ENCODE measurements at regions not wholly inside any gene's neighbourhood (a gene's known extent, or its start where the extent isn't known, plus 50 kb on each side); places are given as distances from the start of the nearest gene placed in this dataset.

- no peak overlapping the region for H4K8ac ChIP-seq (ENCODE audit: low read depth, low read length)
- H3K9ac ChIP-seq (ENCODE audit: low read length) = no peak overlapping the region
- no peak for DNase-seq
- no peak overlapping the region for H2BK5ac ChIP-seq (ENCODE audit: low read length)
- no peak overlapping the region for H3K56ac ChIP-seq (ENCODE audit: low read length)
- H3K27me3 ChIP-seq (ENCODE audit: insufficient read depth, low read length, poor library complexity) = no peaks in the 10 kb centered on the region
- H3K4ac ChIP-seq (ENCODE audit: low read depth, low read length) = no peak overlapping the region
- H2AK5ac ChIP-seq (ENCODE audit: low read length) = no peak overlapping the region
- H3K79me2 ChIP-seq (ENCODE audit: control insufficient read depth, insufficient read depth, low read length) = no peaks in the 10 kb centered on the region
- no CpG with 5 or more reads among the region's 2 CpGs for WGBS (ENCODE audit: extremely low coverage, insufficient coverage, low lambda C conversion rate)
- no peaks in the 10 kb centered on the region for H3K36me3 ChIP-seq (ENCODE audit: control insufficient read depth, insufficient read depth, low read length)
- peaks cover 2% of the 10 kb centered on the region for H3K4me1 ChIP-seq (ENCODE audit: control insufficient read depth, low read depth, low read length)
- no peak overlapping the region for H3K4me2 ChIP-seq (ENCODE audit: low read length)
- H3K79me1 ChIP-seq (ENCODE audit: low read length) = no peaks in the 10 kb centered on the region
- H3K18ac ChIP-seq (ENCODE audit: low read length) = no peak overlapping the region
- H3K23ac ChIP-seq (ENCODE audit: low read length) = no peak overlapping the region
- H2BK15ac ChIP-seq (replicated peaks; ENCODE audit: low read depth) = no peak overlapping the region
- H4K5ac ChIP-seq (ENCODE audit: low read length) = no peak overlapping the region
- H2BK120ac ChIP-seq (ENCODE audit: low read depth, low read length) = no peak overlapping the region
- no peak overlapping the region for H3K4me3 ChIP-seq (ENCODE audit: low read length)
- no peak overlapping the region for H3K27ac ChIP-seq (ENCODE audit: low read depth, low read length)
Observed at GRCh38 chr2:85959826-85960225, 71.0 kb upstream of the ST3GAL5 start.

GRCh38 chr2:85959185-85959584 is 70.4 kb upstream of the ST3GAL5 start:
- Histone ChIP-seq H3K79me1 (ENCODE audit: low read length) (no peaks in the 10 kb centered on the region), H3K4me2 (ENCODE audit: low read length) (no peak overlapping the region), H3K4ac (ENCODE audit: low read depth, low read length) (no peak overlapping the region), H3K4me3 (ENCODE audit: low read length) (no peak overlapping the region), H4K5ac (ENCODE audit: low read length) (no peak overlapping the region), H3K18ac (ENCODE audit: low read length) (no peak overlapping the region), H3K4me1 (ENCODE audit: control insufficient read depth, low read depth, low read length) (peaks cover 2% of the 10 kb centered on the region), H3K36me3 (ENCODE audit: control insufficient read depth, insufficient read depth, low read length) (no peaks in the 10 kb centered on the region), H3K23ac (ENCODE audit: low read length) (no peak overlapping the region), H3K79me2 (ENCODE audit: control insufficient read depth, insufficient read depth, low read length) (no peaks in the 10 kb centered on the region), H3K27me3 (ENCODE audit: insufficient read depth, low read length, poor library complexity) (no peaks in the 10 kb centered on the region), H2AK5ac (ENCODE audit: low read length) (no peak overlapping the region), H3K9ac (ENCODE audit: low read length) (no peak overlapping the region), H2BK120ac (ENCODE audit: low read depth, low read length) (no peak overlapping the region), H2BK15ac (replicated peaks; ENCODE audit: low read depth) (no peak overlapping the region), H3K27ac (ENCODE audit: low read depth, low read length) (no peak overlapping the region), H4K8ac (ENCODE audit: low read depth, low read length) (no peak overlapping the region), H3K56ac (ENCODE audit: low read length) (no peak overlapping the region), H2BK5ac (ENCODE audit: low read length) (no peak overlapping the region)
- no CpG with 5 or more reads among the region's 5 CpGs for WGBS (ENCODE audit: extremely low coverage, insufficient coverage, low lambda C conversion rate)
- no peak for DNase-seq

DNA sequence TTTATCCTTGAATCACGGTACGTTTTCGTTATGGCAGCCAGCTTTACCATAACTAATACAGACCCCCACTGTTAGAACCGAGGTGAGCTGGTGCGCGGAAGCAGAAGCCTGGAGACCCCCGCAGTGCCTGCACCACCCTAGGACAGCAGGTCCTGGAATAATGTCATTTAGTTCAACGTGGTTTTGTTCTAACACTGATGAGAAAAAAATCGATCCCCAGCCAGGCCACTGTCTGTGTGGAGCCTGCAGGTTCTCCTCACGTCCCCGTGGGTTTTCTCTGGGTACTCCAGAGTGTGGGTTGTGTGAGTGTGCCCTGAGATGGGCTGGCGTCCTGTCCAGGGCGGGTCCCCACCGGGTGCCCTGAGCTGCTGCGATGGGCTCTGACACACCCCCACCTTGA is 69.9 kb upstream of the ST3GAL5 start:
- Histone ChIP-seq H2BK5ac (ENCODE audit: low read length) (no peak overlapping the region), H3K4me2 (ENCODE audit: low read length) (no peak overlapping the region), H3K18ac (ENCODE audit: low read length) (no peak overlapping the region), H3K4me3 (ENCODE audit: low read length) (no peak overlapping the region), H4K5ac (ENCODE audit: low read length) (no peak overlapping the region), H3K9ac (ENCODE audit: low read length) (no peak overlapping the region), H3K56ac (ENCODE audit: low read length) (no peak overlapping the region), H3K4ac (ENCODE audit: low read depth, low read length) (no peak overlapping the region), H3K36me3 (ENCODE audit: control insufficient read depth, insufficient read depth, low read length) (no peaks in the 10 kb centered on the region), H3K79me2 (ENCODE audit: control insufficient read depth, insufficient read depth, low read length) (no peaks in the 10 kb centered on the region), H4K8ac (ENCODE audit: low read depth, low read length) (no peak overlapping the region), H2BK120ac (ENCODE audit: low read depth, low read length) (no peak overlapping the region), H3K27me3 (ENCODE audit: insufficient read depth, low read length, poor library complexity) (no peaks in the 10 kb centered on the region), H3K27ac (ENCODE audit: low read depth, low read length) (no peak overlapping the region), H2AK5ac (ENCODE audit: low read length) (no peak overlapping the region), H3K79me1 (ENCODE audit: low read length) (no peaks in the 10 kb centered on the region), H2BK15ac (replicated peaks; ENCODE audit: low read depth) (no peak overlapping the region), H3K23ac (ENCODE audit: low read length) (no peak overlapping the region), H3K4me1 (ENCODE audit: control insufficient read depth, low read depth, low read length) (peaks cover 2% of the 10 kb centered on the region)
- WGBS (ENCODE audit: extremely low coverage, insufficient coverage, low lambda C conversion rate) = no CpG with 5 or more reads among the region's 15 CpGs
- DNase-seq = no peak

DNA sequence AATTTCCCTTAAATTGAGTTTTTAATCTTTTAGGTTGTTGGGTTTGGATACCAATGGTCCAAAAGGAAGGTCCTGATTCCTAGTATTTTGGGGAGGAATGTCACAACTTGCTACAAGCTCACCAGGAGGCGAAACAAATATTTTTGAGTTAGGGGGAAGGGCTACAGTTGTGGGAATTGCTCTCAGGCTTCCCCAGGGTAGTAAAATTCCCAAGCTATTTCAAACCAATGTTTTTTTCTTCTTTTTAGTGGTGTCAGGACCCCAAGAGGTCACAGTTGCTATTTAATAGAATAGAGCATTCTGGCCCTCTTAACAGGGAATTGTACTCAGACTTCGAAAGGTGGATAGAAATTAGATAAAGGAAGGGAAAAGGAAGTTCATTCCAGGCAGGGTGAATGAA is 68.5 kb upstream of the ST3GAL5 start:
- WGBS (ENCODE audit: extremely low coverage, insufficient coverage, low lambda C conversion rate) = no CpG with 5 or more reads among the region's 2 CpGs
- H3K18ac ChIP-seq (ENCODE audit: low read length) = no peak overlapping the region
- no peak overlapping the region for H2BK120ac ChIP-seq (ENCODE audit: low read depth, low read length)
- H3K4me1 ChIP-seq (ENCODE audit: control insufficient read depth, low read depth, low read length) = peaks cover 3% of the 10 kb centered on the region
- H2BK5ac ChIP-seq (ENCODE audit: low read length) = no peak overlapping the region
- no peak overlapping the region for H4K5ac ChIP-seq (ENCODE audit: low read length)
- H3K79me1 ChIP-seq (ENCODE audit: low read length) = no peaks in the 10 kb centered on the region
- no peaks in the 10 kb centered on the region for H3K79me2 ChIP-seq (ENCODE audit: control insufficient read depth, insufficient read depth, low read length)
- no peak overlapping the region for H3K9ac ChIP-seq (ENCODE audit: low read length)
- H3K4me3 ChIP-seq (ENCODE audit: low read length) = no peak overlapping the region
- H3K4ac ChIP-seq (ENCODE audit: low read depth, low read length) = no peak overlapping the region
- no peak overlapping the region for H3K23ac ChIP-seq (ENCODE audit: low read length)
- H3K27ac ChIP-seq (ENCODE audit: low read depth, low read length) = no peak overlapping the region
- no peaks in the 10 kb centered on the region for H3K36me3 ChIP-seq (ENCODE audit: control insufficient read depth, insufficient read depth, low read length)
- no peak overlapping the region for H2AK5ac ChIP-seq (ENCODE audit: low read length)
- H4K8ac ChIP-seq (ENCODE audit: low read depth, low read length) = no peak overlapping the region
- H3K4me2 ChIP-seq (ENCODE audit: low read length) = no peak overlapping the region
- no peaks in the 10 kb centered on the region for H3K27me3 ChIP-seq (ENCODE audit: insufficient read depth, low read length, poor library complexity)
- peak; percentile 37 for DNase-seq
- no peak overlapping the region for H2BK15ac ChIP-seq (replicated peaks; ENCODE audit: low read depth)
- no peak overlapping the region for H3K56ac ChIP-seq (ENCODE audit: low read length)

- H3K27me3 ChIP-seq (ENCODE audit: insufficient read depth, low read length, poor library complexity) = no peaks in the 10 kb centered on the region
- no peak overlapping the region for H2BK120ac ChIP-seq (ENCODE audit: low read depth, low read length)
- no CpG with 5 or more reads among the region's 4 CpGs for WGBS (ENCODE audit: extremely low coverage, insufficient coverage, low lambda C conversion rate)
- no peaks in the 10 kb centered on the region for H3K36me3 ChIP-seq (ENCODE audit: control insufficient read depth, insufficient read depth, low read length)
- no peak overlapping the region for H3K4me3 ChIP-seq (ENCODE audit: low read length)
- no peak for DNase-seq
- H3K18ac ChIP-seq (ENCODE audit: low read length) = no peak overlapping the region
- H4K5ac ChIP-seq (ENCODE audit: low read length) = no peak overlapping the region
- no peak overlapping the region for H2BK15ac ChIP-seq (replicated peaks; ENCODE audit: low read depth)
- no peaks in the 10 kb centered on the region for H3K79me2 ChIP-seq (ENCODE audit: control insufficient read depth, insufficient read depth, low read length)
- H2BK5ac ChIP-seq (ENCODE audit: low read length) = no peak overlapping the region
- H3K23ac ChIP-seq (ENCODE audit: low read length) = no peak overlapping the region
- no peak overlapping the region for H4K8ac ChIP-seq (ENCODE audit: low read depth, low read length)
- no peak overlapping the region for H3K4ac ChIP-seq (ENCODE audit: low read depth, low read length)
- no peak overlapping the region for H3K9ac ChIP-seq (ENCODE audit: low read length)
- H3K4me1 ChIP-seq (ENCODE audit: control insufficient read depth, low read depth, low read length) = peaks cover 3% of the 10 kb centered on the region
- no peak overlapping the region for H2AK5ac ChIP-seq (ENCODE audit: low read length)
- no peaks in the 10 kb centered on the region for H3K79me1 ChIP-seq (ENCODE audit: low read length)
- no peak overlapping the region for H3K27ac ChIP-seq (ENCODE audit: low read depth, low read length)
- no peak overlapping the region for H3K56ac ChIP-seq (ENCODE audit: low read length)
- H3K4me2 ChIP-seq (ENCODE audit: low read length) = no peak overlapping the region
Observed at GRCh38 chr2:85956646-85957039, 67.9 kb upstream of the ST3GAL5 start.

- Histone ChIP-seq H3K56ac (ENCODE audit: low read length) (no peak overlapping the region), H2BK5ac (ENCODE audit: low read length) (no peak overlapping the region), H3K79me2 (ENCODE audit: control insufficient read depth, insufficient read depth, low read length) (no peaks in the 10 kb centered on the region), H4K8ac (ENCODE audit: low read depth, low read length) (no peak overlapping the region), H3K4me3 (ENCODE audit: low read length) (no peak overlapping the region), H2BK120ac (ENCODE audit: low read depth, low read length) (no peak overlapping the region), H3K36me3 (ENCODE audit: control insufficient read depth, insufficient read depth, low read length) (no peaks in the 10 kb centered on the region), H3K79me1 (ENCODE audit: low read length) (no peaks in the 10 kb centered on the region), H2AK5ac (ENCODE audit: low read length) (no peak overlapping the region), H3K4ac (ENCODE audit: low read depth, low read length) (no peak overlapping the region), H3K4me2 (ENCODE audit: low read length) (no peak overlapping the region), H3K27ac (ENCODE audit: low read depth, low read length) (no peak overlapping the region), H3K27me3 (ENCODE audit: insufficient read depth, low read length, poor library complexity) (no peaks in the 10 kb centered on the region), H3K18ac (ENCODE audit: low read length) (no peak overlapping the region), H3K4me1 (ENCODE audit: control insufficient read depth, low read depth, low read length) (peaks cover 3% of the 10 kb centered on the region), H4K5ac (ENCODE audit: low read length) (no peak overlapping the region), H3K23ac (ENCODE audit: low read length) (no peak overlapping the region), H3K9ac (ENCODE audit: low read length) (no peak overlapping the region), H2BK15ac (replicated peaks; ENCODE audit: low read depth) (no peak overlapping the region)
- WGBS (ENCODE audit: extremely low coverage, insufficient coverage, low lambda C conversion rate) = no CpG with 5 or more reads among the region's 10 CpGs
- no peak for DNase-seq
Observed at GRCh38 chr2:85954590-85955458, 66.0 kb upstream of the ST3GAL5 start.
